GM12878 (cell line): ENCODE measurements at regions not wholly inside any gene's neighbourhood (a gene's known extent, or its start where the extent isn't known, plus 50 kb on each side); places are given as distances from the start of the nearest gene placed in this dataset.

Source experiments
- ATAC-seq: fragments of 200-7000 bp; cut with Tn5 transposase; 3 replicates; pipeline ENCODE4 v1.9.1; 2020; ENCODE audit warnings: mild to moderate bottlenecking, moderate library complexity
- BruUV-seq: library from RNA; stranded (reverse); fragments of 400-500 nt; replicated peaks from 2 replicates; lab custom pipeline; 2021; lab: Mats Ljungman, UMichigan
- CTCF ChIA-PET: fragments of 300-600 bp; sonication (Branson Sonifier 250); formaldehyde crosslinking; extraction: SDS; loops from one replicate; lab custom pipeline; 2021; ENCODE audit warnings: inconsistent platforms; lab: Yijun Ruan, JAX
- POLR2A ChIA-PET: fragments of 350-600 bp; formaldehyde crosslinking; extraction: SDS; loops from one replicate; lab custom pipeline; 2021; ENCODE audit warnings: inconsistent platforms; lab: Charles Lee
- RAD21 ChIA-PET: fragments of 300-600 bp; sonication (Branson Sonifier 250); formaldehyde crosslinking; loops from one replicate; lab custom pipeline; 2023; ENCODE audit warnings: antibody characterized with exemption; ENCODE audit not compliant: unreplicated experiment; lab: Charles Lee
- SMC1A ChIA-PET: fragments of 300-600 bp; sonication (Branson Sonifier 250); formaldehyde crosslinking; loops from one replicate; lab custom pipeline; 2023; ENCODE audit not compliant: unreplicated experiment, uncharacterized antibody; lab: Charles Lee
- DNase-seq: peaks from one replicate; pipeline ENCODE4 v3.0.0-alpha.2; 2011; ENCODE audit warnings: low read depth, low spot score
- FAIRE-seq: peaks from 3 replicates; lab custom pipeline; 2011; peaks lifted over from hg19 to GRCh38; lab: Jason Lieb, UNC
- H2AFZ ChIP-seq: 2 replicates; pipeline ENCODE4 v1.6.0; 2011; ENCODE audit warnings: low read depth, low read length, control low read depth; ENCODE audit not compliant: control insufficient read depth
- H3K27ac ChIP-seq: 2 replicates; pipeline ENCODE4 v1.5.1; 2011; ENCODE audit warnings: control low read depth; ENCODE audit not compliant: control insufficient read depth, insufficient read depth
- H3K27me3 ChIP-seq, 2 experiments: replicated peaks in 1 of 2; 2 replicates each; pipeline versions ENCODE4 v1.6.0 to v1.6.1; 2011; ENCODE audit warnings: low read length in 1 of 2; ENCODE audit not compliant: control insufficient read depth in 2 of 2, insufficient read depth in 2 of 2
- H3K36me3 ChIP-seq, 2 experiments: 2 replicates each; pipeline ENCODE4 v1.5.1; 2011; ENCODE audit warnings: low read length in 1 of 2; ENCODE audit not compliant: control insufficient read depth in 2 of 2, insufficient read depth in 2 of 2
- H3K4me1 ChIP-seq: 2 replicates; pipeline ENCODE4 v1.6.1; 2011; ENCODE audit warnings: mild to moderate bottlenecking, low read length, moderate library complexity, mixed read lengths; ENCODE audit not compliant: control insufficient read depth, insufficient read depth
- H3K4me2 ChIP-seq: 2 replicates; pipeline ENCODE4 v1.6.0; 2011; ENCODE audit warnings: control low read depth; ENCODE audit not compliant: control insufficient read depth, insufficient read depth
- H3K4me3 ChIP-seq: fragments of 200-600 bp; sonication (generic); 2 replicates; pipeline ENCODE4 v1.5.1; 2016
- H3K79me2 ChIP-seq: 2 replicates; pipeline ENCODE4 v1.6.0; 2011; ENCODE audit warnings: low read length; ENCODE audit not compliant: control insufficient read depth, insufficient read depth
- H3K9ac ChIP-seq: 2 replicates; pipeline ENCODE4 v1.8.0; 2011; ENCODE audit warnings: low read length, control low read depth, mixed read lengths; ENCODE audit not compliant: control insufficient read depth, insufficient read depth
- H3K9me3 ChIP-seq: replicated peaks from 3 replicates; pipeline ENCODE4 v1.5.1; 2011; ENCODE audit warnings: mild to moderate bottlenecking, low read length; ENCODE audit not compliant: control insufficient read depth, insufficient read depth
- H4K20me1 ChIP-seq: 2 replicates; pipeline ENCODE4 v1.6.0; 2011; ENCODE audit not compliant: control insufficient read depth, insufficient read depth
- BRCA1 ChIP-seq: IDR thresholded peaks from 2 replicates; pipeline ENCODE4 v1.6.1; 2011; ENCODE audit warnings: low read depth, low read length, improper control_type of control experiment
- CREB1 ChIP-seq: IDR thresholded peaks from 2 replicates; pipeline ENCODE4 v1.6.1; 2012; ENCODE audit warnings: low read depth, mild to moderate bottlenecking, inconsistent platforms
- DPF2 ChIP-seq: fragments of 450-650 bp; IDR thresholded peaks from 2 replicates; pipeline ENCODE4 v1.6.1; 2017; ENCODE audit warnings: mild to moderate bottlenecking
- EP300 ChIP-seq, 2 experiments: fragments of 150-350 bp in 1 of 2; IDR thresholded peaks; 2 replicates each; pipeline ENCODE4 v1.6.1; 2011 to 2012; ENCODE audit warnings: low read depth in 2 of 2, low read length in 2 of 2, borderline replicate concordance in 1 of 2, improper control_type of control experiment in 1 of 2, inconsistent platforms in 1 of 2; ENCODE audit not compliant: control insufficient read depth in 1 of 2
- GABPA ChIP-seq: IDR thresholded peaks from 2 replicates; pipeline ENCODE4 v1.6.1; 2014; ENCODE audit warnings: antibody characterized with exemption, low read depth, mild to moderate bottlenecking, inconsistent platforms
- HCFC1 ChIP-seq: fragments of 150-350 bp; IDR thresholded peaks from 2 replicates; pipeline ENCODE4 v1.6.1; 2014; ENCODE audit warnings: low read length
- HDGF ChIP-seq: fragments of 450-650 bp; IDR thresholded peaks from 2 replicates; pipeline ENCODE4 v1.6.1; 2016; ENCODE audit warnings: antibody characterized with exemption
- NFXL1 ChIP-seq: fragments of 450-650 bp; IDR thresholded peaks from 2 replicates; pipeline ENCODE4 v1.6.1; 2017; ENCODE audit warnings: antibody characterized with exemption, mild to moderate bottlenecking, borderline replicate concordance
- RUNX3 ChIP-seq: IDR thresholded peaks from 2 replicates; pipeline ENCODE4 v1.6.1; 2012; ENCODE audit warnings: low read length, inconsistent platforms
- SIN3A ChIP-seq: IDR thresholded peaks from 2 replicates; pipeline ENCODE4 v1.6.1; 2012; ENCODE audit warnings: low read depth, low read length, improper control_type of control experiment
- SRF ChIP-seq, 2 experiments: IDR thresholded peaks; 2 replicates each; pipeline ENCODE4 v1.6.1; 2011; ENCODE audit warnings: low read depth in 2 of 2, low read length in 2 of 2, mild to moderate bottlenecking in 1 of 2, moderate library complexity in 1 of 2
- SUPT20H ChIP-seq: IDR thresholded peaks from 2 replicates; pipeline ENCODE4 v1.6.1; 2011; ENCODE audit warnings: low read depth, mild to moderate bottlenecking, low read length, moderate library complexity, borderline replicate concordance; ENCODE audit not compliant: control insufficient read depth
- TAF1 ChIP-seq: IDR thresholded peaks from 2 replicates; pipeline ENCODE4 v1.6.1; 2011; ENCODE audit warnings: mild to moderate bottlenecking, low read depth, low read length, borderline replicate concordance
- TARDBP ChIP-seq: IDR thresholded peaks from 2 replicates; pipeline ENCODE4 v1.6.1; 2016; ENCODE audit warnings: borderline replicate concordance
- ZNF274 ChIP-seq: IDR thresholded peaks from one replicate; pipeline ENCODE4 v1.8.0; 2011; ENCODE audit not compliant: insufficient read length, insufficient read depth
- WGBS: methylation state at CpG from one replicate; pipeline ENCODE4 v1.1.6; 2016; ENCODE audit warnings: low lambda C conversion rate; ENCODE audit not compliant: insufficient replicate concordance, insufficient coverage; ENCODE audit errors: missing lambda C conversion rate; 5-methylcytosine and 5-hydroxymethylcytosine counted together
- in situ Hi-C: fragments of 300-500 bp; cut with MboI; formaldehyde crosslinking; loops from 9 replicates; pipeline ENCODE4 v1.14.3; 2018; ENCODE audit warnings: mixed read lengths
- intact Hi-C: fragments of 100-400 bp; cut with micrococcal nuclease; formaldehyde crosslinking; loops from one replicate; pipeline ENCODE4 v1.14.2; 2022; ENCODE audit not compliant: unreplicated experiment
- TF ChIP-seq, protein P1 (sequence below): fragments of 450-650 bp; IDR thresholded peaks from 2 replicates; pipeline ENCODE4 v1.6.1; 2014; ENCODE audit warnings: mild to moderate bottlenecking
- TF ChIP-seq, protein P2 (sequence below): fragments of 450-650 bp; IDR thresholded peaks from 2 replicates; pipeline ENCODE4 v1.6.1; 2017; ENCODE audit warnings: low read depth, mild to moderate bottlenecking, moderate library complexity

DNA sequence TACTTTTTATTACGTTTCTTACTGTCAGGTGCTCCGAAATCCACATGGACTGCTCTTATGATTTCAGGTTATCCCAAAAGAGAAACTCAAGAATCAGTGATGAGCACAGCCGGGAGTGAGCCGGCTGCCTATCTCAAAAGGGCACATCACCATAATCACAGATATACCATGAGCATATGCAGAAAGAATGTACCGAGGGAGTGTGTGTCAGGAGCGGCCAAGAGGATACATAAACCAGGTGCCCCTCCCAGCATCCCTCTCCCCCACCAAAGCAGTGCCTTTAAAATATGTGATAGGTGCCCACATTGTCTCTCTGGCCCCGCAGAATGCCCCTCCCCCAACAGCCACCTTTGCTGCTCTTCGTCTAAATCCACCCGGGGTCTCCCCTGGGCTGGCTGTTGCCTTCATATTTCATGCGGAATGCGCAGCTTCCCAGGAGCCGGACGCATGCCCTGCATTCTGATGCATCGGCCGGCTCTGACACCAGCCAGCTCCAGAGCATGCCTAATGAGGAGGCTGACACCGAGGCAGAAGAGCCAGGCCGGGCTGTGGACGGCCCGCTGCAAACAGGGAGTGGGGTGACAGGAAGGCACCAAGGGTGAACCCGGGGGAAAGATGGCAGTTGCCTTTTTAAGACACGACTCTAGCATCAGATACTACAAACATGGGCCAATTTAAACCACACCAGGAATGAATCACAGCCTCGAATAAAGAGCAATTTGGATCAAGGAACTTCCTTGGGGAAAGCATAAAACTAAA is 652.3 kb downstream of the BNC2 start:
- Histone ChIP-seq H3K9me3 (no peaks in the 10 kb centered on the region; the same call in 1 of the 3 replicates), H3K27me3 (no peaks in the 10 kb centered on the region), H3K4me3 (no peak overlapping the region), H3K4me1 (no peaks in the 10 kb centered on the region; the same call in 1 of the 2 replicates), H4K20me1 (no peaks in the 10 kb centered on the region), H3K79me2 (no peaks in the 10 kb centered on the region), H3K27ac (no peak overlapping the region), H3K36me3 (no peaks in the 10 kb centered on the region), H3K4me2 (no peak overlapping the region), H2AFZ (no peak overlapping the region), H3K9ac (no peak overlapping the region)
- FAIRE-seq = no peak
- ATAC-seq = no peak
- no TSS peak for BruUV-seq
- CTCF ChIA-PET = no interaction called here
- SMC1A ChIA-PET = no interaction called here
- RAD21 ChIA-PET = no interaction called here
- WGBS = 45% methylated on average over 22 of the region's 22 CpGs
- DNase-seq = no peak
- TF ChIP-seq BRCA1 (no peak), GABPA (no peak), SRF (IDR thresholded peaks at IDR 0.05; ENCODE audit: low read depth in 2 of 2, low read length in 2 of 2) (no peak), EP300 (IDR thresholded peaks at IDR 0.05; ENCODE audit: borderline replicate concordance in 1 of 2, control insufficient read depth in 1 of 2, low read depth in 2 of 2, low read length in 2 of 2) (no peak), TARDBP (no peak), ZNF274 (no peak), NFXL1 (no peak), SUPT20H (no peak), HCFC1 (no peak), RUNX3 (no peak), HDGF (no peak), CREB1 (no peak), TAF1 (no peak), DPF2 (no peak), SIN3A (no peak)
- TF ChIP-seq, protein P1, sequence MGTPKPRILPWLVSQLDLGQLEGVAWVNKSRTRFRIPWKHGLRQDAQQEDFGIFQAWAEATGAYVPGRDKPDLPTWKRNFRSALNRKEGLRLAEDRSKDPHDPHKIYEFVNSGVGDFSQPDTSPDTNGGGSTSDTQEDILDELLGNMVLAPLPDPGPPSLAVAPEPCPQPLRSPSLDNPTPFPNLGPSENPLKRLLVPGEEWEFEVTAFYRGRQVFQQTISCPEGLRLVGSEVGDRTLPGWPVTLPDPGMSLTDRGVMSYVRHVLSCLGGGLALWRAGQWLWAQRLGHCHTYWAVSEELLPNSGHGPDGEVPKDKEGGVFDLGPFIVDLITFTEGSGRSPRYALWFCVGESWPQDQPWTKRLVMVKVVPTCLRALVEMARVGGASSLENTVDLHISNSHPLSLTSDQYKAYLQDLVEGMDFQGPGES = no peak
- TF ChIP-seq, protein P2, sequence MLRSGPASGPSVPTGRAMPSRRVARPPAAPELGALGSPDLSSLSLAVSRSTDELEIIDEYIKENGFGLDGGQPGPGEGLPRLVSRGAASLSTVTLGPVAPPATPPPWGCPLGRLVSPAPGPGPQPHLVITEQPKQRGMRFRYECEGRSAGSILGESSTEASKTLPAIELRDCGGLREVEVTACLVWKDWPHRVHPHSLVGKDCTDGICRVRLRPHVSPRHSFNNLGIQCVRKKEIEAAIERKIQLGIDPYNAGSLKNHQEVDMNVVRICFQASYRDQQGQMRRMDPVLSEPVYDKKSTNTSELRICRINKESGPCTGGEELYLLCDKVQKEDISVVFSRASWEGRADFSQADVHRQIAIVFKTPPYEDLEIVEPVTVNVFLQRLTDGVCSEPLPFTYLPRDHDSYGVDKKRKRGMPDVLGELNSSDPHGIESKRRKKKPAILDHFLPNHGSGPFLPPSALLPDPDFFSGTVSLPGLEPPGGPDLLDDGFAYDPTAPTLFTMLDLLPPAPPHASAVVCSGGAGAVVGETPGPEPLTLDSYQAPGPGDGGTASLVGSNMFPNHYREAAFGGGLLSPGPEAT = no peak
- intact Hi-C loops = no loop called here
- POLR2A ChIA-PET = no interaction called here
- in situ Hi-C loops = no loop called here
